Inflammatory macrophage (primary cell): ENCODE measurements at regions not wholly inside any gene's neighbourhood (a gene's known extent, or its start where the extent isn't known, plus 50 kb on each side); places are given as distances from the start of the nearest gene placed in this dataset.

Source experiments
- DNase-seq, 2 donors: peaks; one replicate each; pipeline ENCODE4 v3.0.0-alpha.2; 2020 to 2022

GRCh38 chr2:76314271-76315020 lies 603.7 kb upstream of the GCFC2 start:
- no peak for DNase-seq

- DNase-seq: no peak
Measured at GRCh38 chr2:76312236-76312635, 601.5 kb upstream of the GCFC2 start.

GRCh38 chr2:76311728-76312127 lies 601.0 kb upstream of the GCFC2 start:
- DNase-seq: no peak

- DNase-seq: no peak
Measured at GRCh38 chr2:76310894-76311633, 600.3 kb upstream of the GCFC2 start.

GRCh38 chr2:76307495-76307894 lies 596.8 kb upstream of the GCFC2 start:
- no peak for DNase-seq

GRCh38 chr2:76298041-76298440 lies 587.3 kb upstream of the GCFC2 start:
- no peak for DNase-seq

GRCh38 chr2:76296438-76296837 lies 585.7 kb upstream of the GCFC2 start:
- no peak for DNase-seq

GRCh38 chr2:76295762-76296161 lies 585.0 kb upstream of the GCFC2 start:
- DNase-seq: no peak

- no peak for DNase-seq
Measured at GRCh38 chr2:76288598-76288997, 577.9 kb upstream of the GCFC2 start.

- DNase-seq: no peak
Measured at GRCh38 chr2:76288146-76288545, 577.4 kb upstream of the GCFC2 start.

- no peak for DNase-seq
Measured at GRCh38 chr2:76283350-76283749, 572.6 kb upstream of the GCFC2 start.

- no peak for DNase-seq
Measured at GRCh38 chr2:76281156-76281841, 570.6 kb upstream of the GCFC2 start.

- DNase-seq: no peak
Measured at GRCh38 chr2:76280686-76281085, 570.0 kb upstream of the GCFC2 start.

- DNase-seq: no peak
Measured at GRCh38 chr2:76279142-76279541, 568.4 kb upstream of the GCFC2 start.

GRCh38 chr2:76275788-76276187 lies 565.1 kb upstream of the GCFC2 start:
- no peak for DNase-seq

GRCh38 chr2:76274676-76275075 lies 564.0 kb upstream of the GCFC2 start:
- DNase-seq: no peak

- no peak for DNase-seq
Measured at GRCh38 chr2:76274160-76274559, 563.4 kb upstream of the GCFC2 start.

- no peak for DNase-seq
Measured at GRCh38 chr2:76270096-76270710, 559.5 kb upstream of the GCFC2 start.

GRCh38 chr2:76268902-76269620 lies 558.3 kb upstream of the GCFC2 start:
- DNase-seq: no peak

- DNase-seq: no peak
Measured at GRCh38 chr2:76268484-76268883, 557.8 kb upstream of the GCFC2 start.

GRCh38 chr2:76257802-76258201 lies 547.1 kb upstream of the GCFC2 start:
- no peak for DNase-seq

- DNase-seq: no peak
Measured at GRCh38 chr2:76256458-76257088, 545.9 kb upstream of the GCFC2 start.
